PFSK-1 (cell line): ENCODE measurements at regions not wholly inside any gene's neighbourhood (a gene's known extent, or its start where the extent isn't known, plus 50 kb on each side); places are given as distances from the start of the nearest gene placed in this dataset.

ENCODE experiments used
- FOXP2 ChIP-seq: optimal IDR thresholded peaks from 2 replicates; pipeline ENCODE3; 2011; ENCODE audit warnings: borderline replicate concordance, control low read depth, inconsistent platforms; ENCODE audit not compliant: insufficient read depth; ENCODE audit errors: extremely low read length, extremely low read depth
- POLR2AphosphoS5 ChIP-seq: IDR thresholded peaks from 2 replicates; pipeline ENCODE4 v1.6.1; 2012; ENCODE audit warnings: low read depth, mild to moderate bottlenecking, control low read depth, low read length, moderate library complexity
- REST ChIP-seq, 2 experiments: IDR thresholded peaks; 2 replicates each; pipeline versions ENCODE4 v1.6.1 to v1.8.0; 2011 to 2012; ENCODE audit warnings: low read depth in 2 of 2, low read length in 2 of 2, control low read depth in 1 of 2, inconsistent platforms in 1 of 2, mild to moderate bottlenecking in 1 of 2, moderate library complexity in 1 of 2; ENCODE audit not compliant: insufficient read depth in 1 of 2
- SIN3A ChIP-seq: IDR thresholded peaks from 2 replicates; pipeline ENCODE4 v1.6.1; 2012; ENCODE audit warnings: mild to moderate bottlenecking, low read length, moderate library complexity, borderline replicate concordance; ENCODE audit not compliant: insufficient read depth
- TAF1 ChIP-seq: IDR thresholded peaks from 2 replicates; pipeline ENCODE4 v1.6.1; 2012; ENCODE audit warnings: low read length, control low read depth, borderline replicate concordance; ENCODE audit not compliant: insufficient read depth

- TF ChIP-seq POLR2AphosphoS5 (no peak), TAF1 (no peak), REST (IDR thresholded peaks at IDR 0.05; ENCODE audit: insufficient read depth in 1 of 2, low read depth in 2 of 2, low read length in 2 of 2) (no peak), SIN3A (no peak), FOXP2 (no peak)
Measured at GRCh38 chr5:82789095-82789494, 288.1 kb downstream of the TMEM167A start.

DNA sequence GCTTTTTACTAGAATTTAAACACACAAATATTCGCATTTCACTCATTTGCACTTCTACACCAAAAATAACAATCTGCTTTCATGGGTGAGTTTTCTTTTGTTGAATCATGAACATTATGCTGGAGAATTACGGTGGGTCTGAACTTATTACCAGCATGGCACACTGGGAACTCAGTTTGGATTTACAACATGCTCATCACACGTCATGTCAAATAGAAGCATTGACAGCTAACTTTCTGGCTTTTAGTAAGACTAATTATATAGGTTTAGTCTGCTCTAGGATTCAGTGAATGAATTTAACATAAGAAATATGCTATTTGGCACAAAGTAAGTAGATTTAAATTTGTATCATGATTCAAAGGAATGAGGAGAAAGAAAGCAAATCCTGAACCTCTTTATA lies 290.4 kb downstream of the TMEM167A start:
- TF ChIP-seq TAF1 (no peak), SIN3A (no peak), REST (IDR thresholded peaks at IDR 0.05; ENCODE audit: insufficient read depth in 1 of 2, low read depth in 2 of 2, low read length in 2 of 2) (no peak), POLR2AphosphoS5 (no peak), FOXP2 (no peak)

DNA sequence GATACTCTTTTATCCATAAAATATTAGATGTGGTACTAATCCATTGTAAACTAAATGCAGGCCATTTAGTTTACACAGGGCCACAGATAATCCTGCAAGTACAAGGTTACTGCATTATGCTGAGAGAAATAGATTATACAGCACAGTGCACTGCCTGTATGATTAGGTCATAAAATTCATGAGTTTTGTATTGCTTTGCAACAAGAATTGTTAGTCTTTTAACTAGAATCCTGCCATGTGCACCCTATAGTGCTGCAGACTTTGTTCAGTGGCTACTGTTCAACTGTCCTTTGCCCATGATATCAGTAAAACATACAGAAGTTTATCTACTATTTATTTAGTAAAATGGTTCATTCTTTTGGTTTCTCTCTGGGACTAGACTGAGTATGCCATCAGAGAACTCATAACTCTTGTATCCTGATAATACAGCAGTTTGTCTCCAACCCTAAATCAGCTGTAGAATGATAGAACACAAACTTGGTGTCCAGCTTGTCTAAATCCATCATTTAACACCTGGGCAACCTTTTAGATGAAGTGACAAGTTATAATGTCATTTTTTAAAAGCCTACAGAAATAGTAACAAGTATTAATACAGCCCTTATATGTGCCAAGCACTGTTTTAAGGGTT lies 291.2 kb downstream of the TMEM167A start:
- TF ChIP-seq SIN3A (no peak), POLR2AphosphoS5 (no peak), REST (IDR thresholded peaks at IDR 0.05; ENCODE audit: insufficient read depth in 1 of 2, low read depth in 2 of 2, low read length in 2 of 2) (no peak), TAF1 (no peak), FOXP2 (no peak)

DNA sequence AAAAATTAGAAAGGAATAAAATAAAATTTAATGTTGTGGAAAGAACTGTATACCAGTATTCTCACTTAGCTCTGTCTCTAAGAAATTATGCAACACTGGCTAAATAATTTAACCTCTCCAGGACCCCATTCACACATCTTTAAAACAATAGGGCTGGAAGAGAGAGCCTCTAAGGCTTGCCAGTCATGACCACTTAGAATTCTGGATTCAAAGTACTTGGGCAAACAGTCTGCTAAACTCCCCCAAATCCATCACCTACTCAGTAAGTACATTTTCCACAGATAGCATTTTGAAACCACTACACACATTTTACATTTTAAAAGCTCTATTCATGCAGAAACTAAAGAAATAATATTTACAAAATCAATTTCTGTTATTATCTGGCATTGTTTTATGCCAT lies 291.7 kb downstream of the TMEM167A start:
- TF ChIP-seq REST (IDR thresholded peaks at IDR 0.05; ENCODE audit: insufficient read depth in 1 of 2, low read depth in 2 of 2, low read length in 2 of 2) = no peak
- no peak for TF ChIP-seq POLR2AphosphoS5
- TF ChIP-seq SIN3A = no peak
- no peak for TF ChIP-seq TAF1
- TF ChIP-seq FOXP2 = no peak

DNA sequence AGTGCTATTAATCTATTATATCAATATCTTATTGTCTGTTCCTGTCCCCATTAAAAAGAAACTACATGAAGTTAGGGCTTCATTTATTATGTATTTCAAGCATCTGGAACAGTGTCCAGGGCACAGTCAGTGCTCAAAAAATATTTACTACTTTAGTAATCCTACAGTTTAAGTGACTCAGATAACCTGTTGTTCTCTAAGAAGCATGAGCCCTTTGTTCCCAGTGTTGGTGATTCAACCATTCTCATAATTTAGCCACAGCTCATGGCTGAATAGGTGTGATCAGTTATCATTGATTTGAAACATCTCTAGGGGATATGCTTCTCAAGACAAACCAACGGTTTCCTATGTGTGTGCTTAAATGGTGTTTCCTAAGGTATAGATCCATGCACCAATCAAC lies 292.7 kb downstream of the TMEM167A start:
- no peak for TF ChIP-seq POLR2AphosphoS5
- no peak for TF ChIP-seq TAF1
- no peak for TF ChIP-seq SIN3A
- no peak for TF ChIP-seq FOXP2
- no peak for TF ChIP-seq REST (IDR thresholded peaks at IDR 0.05; ENCODE audit: insufficient read depth in 1 of 2, low read depth in 2 of 2, low read length in 2 of 2)
